ENCODE measurements at regions not wholly inside any gene's neighbourhood (a gene's known extent, or its start where the extent isn't known, plus 50 kb on each side); places are given as distances from the start of the nearest gene placed in this dataset.

DNA sequence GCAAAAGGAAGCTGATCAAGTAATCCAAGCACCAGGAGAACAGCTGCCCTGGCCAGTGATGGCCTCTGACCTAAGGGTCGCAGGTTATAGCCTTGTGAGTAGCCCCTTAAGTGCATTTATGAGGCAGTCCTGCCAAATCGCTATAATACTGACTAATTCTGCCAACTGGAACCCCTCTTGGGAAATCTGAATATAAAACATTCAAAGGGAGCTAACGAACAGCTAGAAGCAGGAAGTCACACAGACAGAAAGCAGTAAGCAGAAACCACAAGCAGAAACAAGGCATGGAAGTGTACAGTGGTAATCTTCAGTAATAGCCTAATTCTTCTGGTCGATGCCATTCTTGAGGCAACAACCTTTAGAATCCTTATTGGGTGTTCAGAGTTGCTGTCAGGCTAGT, 521.3 kb downstream of the METTL4 start:
- TF ChIP-seq, protein P1, sequence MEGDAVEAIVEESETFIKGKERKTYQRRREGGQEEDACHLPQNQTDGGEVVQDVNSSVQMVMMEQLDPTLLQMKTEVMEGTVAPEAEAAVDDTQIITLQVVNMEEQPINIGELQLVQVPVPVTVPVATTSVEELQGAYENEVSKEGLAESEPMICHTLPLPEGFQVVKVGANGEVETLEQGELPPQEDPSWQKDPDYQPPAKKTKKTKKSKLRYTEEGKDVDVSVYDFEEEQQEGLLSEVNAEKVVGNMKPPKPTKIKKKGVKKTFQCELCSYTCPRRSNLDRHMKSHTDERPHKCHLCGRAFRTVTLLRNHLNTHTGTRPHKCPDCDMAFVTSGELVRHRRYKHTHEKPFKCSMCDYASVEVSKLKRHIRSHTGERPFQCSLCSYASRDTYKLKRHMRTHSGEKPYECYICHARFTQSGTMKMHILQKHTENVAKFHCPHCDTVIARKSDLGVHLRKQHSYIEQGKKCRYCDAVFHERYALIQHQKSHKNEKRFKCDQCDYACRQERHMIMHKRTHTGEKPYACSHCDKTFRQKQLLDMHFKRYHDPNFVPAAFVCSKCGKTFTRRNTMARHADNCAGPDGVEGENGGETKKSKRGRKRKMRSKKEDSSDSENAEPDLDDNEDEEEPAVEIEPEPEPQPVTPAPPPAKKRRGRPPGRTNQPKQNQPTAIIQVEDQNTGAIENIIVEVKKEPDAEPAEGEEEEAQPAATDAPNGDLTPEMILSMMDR (IDR thresholded peaks at IDR 0.05), result no peak
- TF ChIP-seq EP300 (IDR thresholded peaks at IDR 0.05; ENCODE audit: borderline replicate concordance in 1 of 2, low read depth in 1 of 2, low read length in 1 of 2) (no peak), POLR2AphosphoS5 (IDR thresholded peaks at IDR 0.05; ENCODE audit: low read depth, low read length) (no peak), RCOR1 (IDR thresholded peaks at IDR 0.05; ENCODE audit: low read length) (no peak), SIN3A (IDR thresholded peaks at IDR 0.05; ENCODE audit: borderline replicate concordance, low read depth, low read length) (no peak), CHD2 (IDR thresholded peaks at IDR 0.05; ENCODE audit: low read length, partially characterized antibody) (no peak), FOXM1 (IDR thresholded peaks at IDR 0.05; ENCODE audit: low read depth) (no peak), TAF1 (IDR thresholded peaks at IDR 0.05; ENCODE audit: borderline replicate concordance, low read depth, low read length) (no peak), RFX5 (IDR thresholded peaks at IDR 0.05; ENCODE audit: low read length) (no peak), MEF2A (IDR thresholded peaks at IDR 0.05; ENCODE audit: borderline replicate concordance, low read depth) (no peak), RAD21 (IDR thresholded peaks at IDR 0.05; ENCODE audit: low read length) (no peak), YY1 (IDR thresholded peaks at IDR 0.05; ENCODE audit: low read depth) (no peak)
- TF ChIP-seq, protein P2, sequence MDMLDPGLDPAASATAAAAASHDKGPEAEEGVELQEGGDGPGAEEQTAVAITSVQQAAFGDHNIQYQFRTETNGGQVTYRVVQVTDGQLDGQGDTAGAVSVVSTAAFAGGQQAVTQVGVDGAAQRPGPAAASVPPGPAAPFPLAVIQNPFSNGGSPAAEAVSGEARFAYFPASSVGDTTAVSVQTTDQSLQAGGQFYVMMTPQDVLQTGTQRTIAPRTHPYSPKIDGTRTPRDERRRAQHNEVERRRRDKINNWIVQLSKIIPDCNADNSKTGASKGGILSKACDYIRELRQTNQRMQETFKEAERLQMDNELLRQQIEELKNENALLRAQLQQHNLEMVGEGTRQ (IDR thresholded peaks at IDR 0.05; ENCODE audit: borderline replicate concordance, low read depth, low read length), result no peak
- TF ChIP-seq, protein P3, sequence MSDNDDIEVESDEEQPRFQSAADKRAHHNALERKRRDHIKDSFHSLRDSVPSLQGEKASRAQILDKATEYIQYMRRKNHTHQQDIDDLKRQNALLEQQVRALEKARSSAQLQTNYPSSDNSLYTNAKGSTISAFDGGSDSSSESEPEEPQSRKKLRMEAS (IDR thresholded peaks at IDR 0.05; ENCODE audit: low read depth), result no peak

Measured in SK-N-SH (cell line).